ENCODE measurements at regions not wholly inside any gene's neighbourhood (a gene's known extent, or its start where the extent isn't known, plus 50 kb on each side); places are given as distances from the start of the nearest gene placed in this dataset.
"Not testable (repeated sequence)": the region's sequence is repeated elsewhere in the genome, so short reads cannot be mapped to it uniquely, and the experiment has no call there.

- DNase-seq (ENCODE audit: low read depth): not testable (repeated sequence)
These were observed 255.1 kb downstream of the OR4F29 start for GRCh38 chr1:196366-196765.

- not testable (repeated sequence) for DNase-seq (ENCODE audit: low read depth)
These were observed 260.0 kb downstream of the OR4F29 start for GRCh38 chr1:191296-192049.

DNA sequence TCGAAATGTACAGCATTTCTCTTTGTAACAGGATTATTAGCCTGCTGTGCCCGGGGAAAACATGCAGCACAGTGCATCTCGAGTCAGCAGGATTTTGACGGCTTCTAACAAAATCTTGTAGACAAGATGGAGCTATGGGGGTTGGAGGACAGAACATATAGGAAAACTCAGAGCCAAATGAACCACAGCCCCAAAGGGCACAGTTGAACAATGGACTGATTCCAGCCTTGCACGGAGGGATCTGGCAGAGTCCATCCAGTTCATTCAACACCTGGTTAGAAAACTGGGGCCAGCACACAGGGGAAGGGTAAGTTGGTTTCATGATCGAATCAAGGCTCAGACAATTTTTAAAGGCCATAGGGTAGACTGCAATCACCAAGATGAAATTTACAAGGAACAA is 260.8 kb downstream of the OR4F29 start:
- not testable (repeated sequence) for DNase-seq (ENCODE audit: low read depth)

GRCh38 chr1:189915-190314 is 261.6 kb downstream of the OR4F29 start:
- not testable (repeated sequence) for DNase-seq (ENCODE audit: low read depth)

DNA sequence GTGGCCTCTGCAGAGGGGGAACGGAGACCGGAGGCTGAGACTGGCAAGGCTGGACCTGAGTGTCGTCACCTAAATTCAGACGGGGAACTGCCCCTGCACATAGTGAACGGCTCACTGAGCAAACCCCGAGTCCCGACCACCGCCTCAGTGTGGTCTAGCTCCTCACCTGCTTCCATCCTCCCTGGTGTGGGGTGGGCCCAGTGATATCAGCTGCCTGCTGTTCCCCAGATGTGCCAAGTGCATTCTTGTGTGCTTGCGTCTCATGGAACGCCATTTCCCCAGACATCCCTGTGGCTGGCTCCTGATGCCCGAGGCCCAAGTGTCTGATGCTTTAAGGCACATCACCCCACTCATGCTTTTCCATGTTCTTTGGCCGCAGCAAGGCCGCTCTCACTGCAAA is 262.2 kb downstream of the OR4F29 start:
- DNase-seq (ENCODE audit: low read depth): not testable (repeated sequence)

- DNase-seq (ENCODE audit: low read depth): not testable (repeated sequence)
These were observed 264.2 kb downstream of the OR4F29 start for GRCh38 chr1:187298-187697.

- DNase-seq (ENCODE audit: low read depth): not testable (repeated sequence)
These were observed 264.8 kb downstream of the OR4F29 start for GRCh38 chr1:186691-187131.

DNA sequence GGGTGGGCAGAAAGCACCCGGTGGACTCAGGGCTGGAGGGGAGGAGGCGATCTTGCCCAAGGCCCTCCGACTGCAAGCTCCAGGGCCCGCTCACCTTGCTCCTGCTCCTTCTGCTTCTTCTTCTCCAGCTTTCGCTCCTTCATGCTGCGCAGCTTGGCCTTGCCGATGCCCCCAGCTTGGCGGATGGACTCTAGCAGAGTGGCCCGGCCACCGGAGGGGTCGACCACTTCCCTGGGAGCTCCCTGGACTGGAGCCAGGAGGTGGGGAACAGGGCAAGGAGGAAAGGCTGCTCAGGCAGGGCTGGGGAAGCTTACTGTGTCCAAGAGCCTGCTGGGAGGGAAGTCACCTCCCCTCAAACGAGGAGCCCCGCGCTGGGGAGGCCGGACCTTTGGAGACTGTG is 265.3 kb downstream of the OR4F29 start:
- not testable (repeated sequence) for DNase-seq (ENCODE audit: low read depth)

DNA sequence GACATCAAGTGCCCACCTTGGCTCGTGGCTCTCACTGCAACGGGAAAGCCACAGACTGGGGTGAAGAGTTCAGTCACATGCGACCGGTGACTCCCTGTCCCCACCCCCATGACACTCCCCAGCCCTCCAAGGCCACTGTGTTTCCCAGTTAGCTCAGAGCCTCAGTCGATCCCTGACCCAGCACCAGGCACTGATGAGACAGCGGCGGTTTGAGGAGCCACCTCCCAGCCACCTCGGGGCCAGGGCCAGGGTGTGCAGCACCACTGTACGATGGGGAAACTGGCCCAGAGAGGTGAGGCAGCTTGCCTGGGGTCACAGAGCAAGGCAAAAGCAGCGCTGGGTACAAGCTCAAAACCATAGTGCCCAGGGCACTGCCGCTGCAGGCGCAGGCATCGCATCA is 266.0 kb downstream of the OR4F29 start:
- DNase-seq (ENCODE audit: low read depth): not testable (repeated sequence)

- not testable (repeated sequence) for DNase-seq (ENCODE audit: low read depth)
These were observed 267.2 kb downstream of the OR4F29 start for GRCh38 chr1:184336-184686.

DNA sequence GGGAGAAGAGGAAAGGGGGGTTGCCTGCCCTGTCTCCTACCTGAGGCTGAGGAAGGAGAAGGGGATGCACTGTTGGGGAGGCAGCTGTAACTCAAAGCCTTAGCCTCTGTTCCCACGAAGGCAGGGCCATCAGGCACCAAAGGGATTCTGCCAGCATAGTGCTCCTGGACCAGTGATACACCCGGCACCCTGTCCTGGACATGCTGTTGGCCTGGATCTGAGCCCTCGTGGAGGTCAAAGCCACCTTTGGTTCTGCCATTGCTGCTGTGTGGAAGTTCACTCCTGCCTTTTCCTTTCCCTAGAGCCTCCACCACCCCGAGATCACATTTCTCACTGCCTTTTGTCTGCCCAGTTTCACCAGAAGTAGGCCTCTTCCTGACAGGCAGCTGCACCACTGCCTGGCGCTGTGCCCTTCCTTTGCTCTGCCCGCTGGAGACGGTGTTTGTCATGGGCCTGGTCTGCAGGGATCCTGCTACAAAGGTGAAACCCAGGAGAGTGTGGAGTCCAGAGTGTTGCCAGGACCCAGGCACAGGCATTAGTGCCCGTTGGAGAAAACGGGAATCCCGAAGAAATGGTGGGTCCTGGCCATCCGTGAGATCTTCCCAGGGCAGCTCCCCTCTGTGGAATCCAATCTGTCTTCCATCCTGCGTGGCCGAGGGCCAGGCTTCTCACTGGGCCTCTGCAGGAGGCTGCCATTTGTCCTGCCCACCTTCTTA is 267.7 kb downstream of the OR4F29 start:
- DNase-seq (ENCODE audit: low read depth): not testable (repeated sequence)

- DNase-seq (ENCODE audit: low read depth): not testable (repeated sequence)
These were observed 268.4 kb downstream of the OR4F29 start for GRCh38 chr1:183081-183480.

DNA sequence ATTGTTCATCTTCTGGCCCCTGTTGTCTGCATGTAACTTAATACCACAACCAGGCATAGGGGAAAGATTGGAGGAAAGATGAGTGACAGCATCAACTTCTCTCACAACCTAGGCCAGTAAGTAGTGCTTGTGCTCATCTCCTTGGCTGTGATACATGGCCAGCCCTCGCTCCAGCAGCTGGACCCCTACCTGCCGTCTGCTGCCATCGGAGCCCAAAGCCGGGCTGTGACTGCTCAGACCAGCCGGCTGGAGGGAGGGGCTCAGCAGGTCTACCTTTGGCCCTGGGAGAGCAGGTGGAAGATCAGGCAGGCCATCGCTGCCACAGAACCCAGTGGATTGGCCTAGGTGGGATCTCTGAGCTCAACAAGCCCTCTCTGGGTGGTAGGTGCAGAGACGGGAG is 268.8 kb downstream of the OR4F29 start:
- DNase-seq (ENCODE audit: low read depth): not testable (repeated sequence)

GRCh38 chr1:181247-182216 is 269.9 kb downstream of the OR4F29 start:
- DNase-seq (ENCODE audit: low read depth): peak; percentile 62

DNA sequence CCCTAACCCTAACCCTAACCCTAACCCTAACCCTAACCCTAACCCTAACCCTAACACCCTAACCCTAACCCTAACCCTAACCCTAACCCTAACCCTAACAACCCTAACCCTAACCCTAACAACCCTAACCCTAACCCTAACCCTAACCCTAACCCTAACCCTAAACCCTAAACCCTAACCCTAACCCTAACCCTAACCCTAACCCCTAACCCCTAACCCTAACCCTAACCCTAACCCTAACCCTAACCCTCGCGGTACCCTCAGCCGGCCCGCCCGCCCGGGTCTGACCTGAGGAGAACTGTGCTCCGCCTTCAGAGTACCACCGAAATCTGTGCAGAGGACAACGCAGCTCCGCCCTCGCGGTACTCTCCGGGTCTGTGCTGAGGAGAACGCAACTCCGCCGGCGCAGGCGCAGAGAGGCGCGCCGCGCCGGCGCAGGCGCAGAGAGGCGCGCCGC is 270.7 kb downstream of the OR4F29 start:
- peak; percentile 1 for DNase-seq (ENCODE audit: low read depth)

- not testable (repeated sequence) for DNase-seq (ENCODE audit: low read depth)
These were observed 312.6 kb downstream of the OR4F29 start for GRCh38 chr1:138842-139241.

DNA sequence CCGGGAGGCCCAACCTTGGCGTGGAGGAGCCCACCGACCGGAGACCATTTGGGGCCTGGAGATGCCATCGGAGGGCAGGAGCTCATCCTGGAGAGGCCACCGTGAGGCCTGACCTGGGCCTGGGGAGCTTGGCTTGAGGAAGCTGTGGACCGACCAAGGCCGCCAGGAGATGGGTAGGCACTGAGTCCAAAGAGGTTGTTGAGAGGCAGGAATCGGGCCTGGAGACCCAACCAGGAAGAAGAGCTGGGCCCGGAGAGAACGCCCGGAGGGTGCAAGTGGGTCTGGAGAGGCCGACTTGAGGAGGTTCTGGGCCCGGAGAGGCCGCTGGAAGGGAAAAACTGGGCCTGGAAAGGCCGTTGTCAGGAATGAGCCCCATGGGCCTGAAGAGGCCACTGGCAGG is 313.8 kb downstream of the OR4F29 start:
- not testable (repeated sequence) for DNase-seq (ENCODE audit: low read depth)

GRCh38 chr1:136344-136932 is 315.0 kb downstream of the OR4F29 start:
- not testable (repeated sequence) for DNase-seq (ENCODE audit: low read depth)

GRCh38 chr1:134936-135335 is 316.5 kb downstream of the OR4F29 start:
- DNase-seq (ENCODE audit: low read depth): not testable (repeated sequence)

- not testable (repeated sequence) for DNase-seq (ENCODE audit: low read depth)
These were observed 333.0 kb downstream of the OR4F29 start for GRCh38 chr1:118440-118839.

- DNase-seq (ENCODE audit: low read depth): not testable (repeated sequence)
These were observed 335.9 kb downstream of the OR4F29 start for GRCh38 chr1:115534-115933.

DNA sequence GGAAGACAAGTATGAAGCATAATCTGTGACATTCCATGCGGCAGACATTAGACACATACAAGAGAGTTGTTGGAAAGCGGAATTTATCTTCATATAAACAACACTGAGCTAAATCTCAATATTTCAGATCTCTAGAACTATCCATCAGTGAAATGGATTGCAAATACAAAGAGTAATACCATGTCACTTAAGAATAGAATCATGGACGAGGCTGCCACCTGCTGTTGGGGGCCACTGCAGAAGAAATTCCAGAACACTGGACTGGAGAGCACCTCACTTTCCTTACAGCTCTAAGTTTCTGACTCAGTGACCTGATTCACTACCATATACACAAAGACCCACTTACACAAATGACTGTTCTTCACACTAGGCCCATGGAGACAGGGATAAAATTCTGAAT is 346.7 kb downstream of the OR4F29 start:
- not testable (repeated sequence) for DNase-seq (ENCODE audit: low read depth)
